Activated CD8-positive, alpha-beta memory T cell treated with anti-CD3 and anti-CD28 coated beads for 36 hours (primary cell): ENCODE measurements at regions not wholly inside any gene's neighbourhood (a gene's known extent, or its start where the extent isn't known, plus 50 kb on each side); places are given as distances from the start of the nearest gene placed in this dataset.
"Not testable (repeated sequence)": the region's sequence is repeated elsewhere in the genome, so short reads cannot be mapped to it uniquely, and the experiment has no call there.

Experiments
- CTCF ChIA-PET: fragments of 350-600 bp; sonication (Branson Sonifier 250); formaldehyde crosslinking; loops from one replicate; lab custom pipeline; 2021; ENCODE audit warnings: antibody characterized with exemption; lab: Charles Lee
- POLR2A ChIA-PET: fragments of 350-600 bp; sonication (Branson Sonifier 250); formaldehyde crosslinking; loops from one replicate; lab custom pipeline; 2021; ENCODE audit warnings: antibody characterized with exemption; lab: Charles Lee

DNA sequence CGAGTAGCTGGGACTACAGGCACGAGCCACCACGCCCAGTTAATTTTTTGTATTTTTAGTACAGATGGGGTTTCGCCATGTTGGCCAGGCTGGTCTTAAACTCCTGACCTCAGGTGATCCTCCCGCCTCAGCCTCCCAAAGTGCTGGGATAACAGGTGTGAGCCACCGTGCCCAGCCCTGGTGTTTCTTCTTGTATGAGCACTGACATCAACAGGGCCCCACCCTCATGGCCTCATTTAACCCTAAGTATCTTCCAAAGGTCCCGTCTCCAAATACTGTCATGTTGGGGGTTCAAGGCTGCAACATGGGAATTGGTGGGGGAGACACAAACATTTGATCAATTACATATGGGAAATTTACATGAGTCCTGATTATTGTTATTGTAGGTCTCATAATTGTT, 122.9 kb upstream of the DOK5 start:
- POLR2A ChIA-PET, result not testable (repeated sequence)
- CTCF ChIA-PET, result interaction anchor here (0.6 to 0.7 kb wide), 2 partner anchors 108 to 352 kb away, joined by 3 to 7 read pairs; no protein-coding TSS in a partner anchor

DNA sequence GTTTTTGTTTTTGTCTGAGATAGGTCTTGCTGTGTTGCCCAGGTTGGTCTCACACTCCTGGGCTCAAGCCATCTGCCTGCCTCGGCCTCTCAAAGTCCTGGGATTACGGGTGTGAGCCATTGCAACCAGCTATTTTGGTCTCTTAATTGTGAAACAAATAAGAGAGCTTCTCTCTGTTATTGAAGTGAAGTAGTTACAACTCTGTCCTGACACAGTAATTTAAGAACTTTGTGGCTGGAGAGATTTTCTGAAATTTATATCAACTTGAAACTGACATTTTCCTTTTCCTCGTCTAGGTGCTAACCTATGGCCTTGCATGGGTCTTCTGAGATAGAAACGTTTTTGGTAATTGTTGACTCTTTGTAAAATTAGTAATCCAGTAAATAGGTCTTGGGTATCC, 122.1 kb upstream of the DOK5 start:
- CTCF ChIA-PET, result no interaction called here
- POLR2A ChIA-PET, result interaction anchor here (0.6 kb wide), 1 partner anchor 68 kb away, joined by 3 read pairs; no protein-coding TSS in a partner anchor

DNA sequence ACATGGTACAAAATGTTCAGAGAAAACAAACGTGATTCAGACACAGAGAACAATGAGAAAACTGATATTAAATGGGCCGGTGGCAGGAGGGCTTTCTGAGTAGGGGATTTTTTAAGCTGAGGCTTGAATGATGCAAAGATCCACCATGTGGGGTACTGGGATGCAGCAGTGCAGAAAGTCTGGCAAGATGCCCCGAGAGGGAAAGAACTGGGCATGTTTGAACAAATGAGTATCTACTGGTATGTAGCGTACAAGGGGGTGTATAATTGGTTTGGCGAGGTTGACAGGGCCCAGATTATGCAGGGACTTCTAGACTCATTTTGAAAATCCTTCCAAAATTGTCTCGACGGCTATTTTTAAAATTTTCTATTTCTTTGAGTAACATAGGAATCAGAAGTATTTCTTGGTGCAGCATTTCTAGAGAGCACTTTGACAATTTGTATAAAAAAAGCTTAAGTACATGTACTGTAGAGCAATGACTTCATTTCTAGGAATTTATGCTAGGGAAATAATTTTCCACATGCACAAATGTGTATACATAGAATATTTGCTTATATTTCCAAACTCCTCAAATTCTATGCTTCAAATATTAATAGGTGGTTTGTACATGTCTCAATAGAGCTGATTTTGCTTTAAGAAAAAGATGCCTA, 119.6 kb upstream of the DOK5 start:
- POLR2A ChIA-PET, result no interaction called here
- CTCF ChIA-PET, result interaction anchor here (0.5 kb wide), 1 partner anchor 16 kb away, joined by 3 read pairs; no protein-coding TSS in a partner anchor

DNA sequence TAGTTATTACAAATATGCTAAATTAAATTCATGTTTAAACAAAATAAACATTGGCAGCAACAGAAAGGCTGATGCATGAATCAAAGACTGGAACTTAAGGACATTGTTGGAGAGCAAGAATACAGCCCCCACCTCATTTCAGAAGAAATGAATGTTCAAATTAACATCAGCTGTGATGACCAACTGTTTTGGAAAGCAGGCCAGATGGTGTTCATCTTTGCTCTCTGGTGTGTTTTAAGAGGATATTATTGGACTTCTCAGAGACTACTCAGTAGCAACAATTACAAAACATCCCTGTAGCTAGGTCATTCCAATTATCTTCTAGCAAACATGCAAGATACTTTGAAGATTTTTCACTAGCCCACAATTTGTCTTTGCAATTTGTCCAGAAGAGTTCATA, 118.6 kb upstream of the DOK5 start:
- ChIA-PET CTCF (no interaction called here), POLR2A (no interaction called here)

DNA sequence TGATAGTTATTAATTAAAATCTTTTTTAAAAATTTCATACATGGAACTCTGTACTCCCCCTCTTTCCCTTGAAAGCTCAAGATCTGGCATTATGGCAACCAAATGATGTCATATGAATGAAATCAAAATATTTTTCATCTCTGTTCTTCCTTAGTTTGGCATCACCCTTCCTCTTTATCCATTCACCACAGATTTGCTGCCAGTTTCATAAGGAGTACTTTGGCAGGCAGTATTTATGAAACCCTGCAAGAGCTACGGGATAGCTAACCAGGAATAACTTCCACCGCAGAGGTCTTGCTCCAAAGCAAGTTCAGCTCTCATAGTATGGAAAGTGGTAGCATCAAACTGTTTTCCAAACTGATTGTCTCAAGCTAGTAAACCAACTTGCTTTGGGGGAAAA, 113.9 kb upstream of the DOK5 start:
- CTCF ChIA-PET, result no interaction called here
- POLR2A ChIA-PET, result no interaction called here

DNA sequence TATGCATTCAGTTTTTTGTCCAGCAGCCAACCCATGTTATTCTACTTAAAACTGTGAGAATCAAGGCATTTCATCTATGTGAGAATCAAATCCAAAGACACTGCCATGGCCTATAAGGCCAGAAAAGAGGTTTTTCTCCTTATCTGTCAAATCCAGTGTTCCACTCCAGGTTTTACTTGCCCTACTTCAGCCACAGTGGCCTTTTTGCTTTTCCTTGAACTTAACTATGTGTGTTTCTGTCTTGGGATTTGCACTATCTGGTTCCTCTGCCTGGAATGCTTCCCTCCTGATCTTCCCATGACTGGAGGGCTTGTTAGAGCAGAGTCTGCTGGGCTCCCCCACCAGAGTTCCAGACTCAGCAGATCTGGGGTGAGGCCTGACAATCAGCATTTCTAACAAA, 113.1 kb upstream of the DOK5 start:
- ChIA-PET POLR2A (no interaction called here), CTCF (no interaction called here)

DNA sequence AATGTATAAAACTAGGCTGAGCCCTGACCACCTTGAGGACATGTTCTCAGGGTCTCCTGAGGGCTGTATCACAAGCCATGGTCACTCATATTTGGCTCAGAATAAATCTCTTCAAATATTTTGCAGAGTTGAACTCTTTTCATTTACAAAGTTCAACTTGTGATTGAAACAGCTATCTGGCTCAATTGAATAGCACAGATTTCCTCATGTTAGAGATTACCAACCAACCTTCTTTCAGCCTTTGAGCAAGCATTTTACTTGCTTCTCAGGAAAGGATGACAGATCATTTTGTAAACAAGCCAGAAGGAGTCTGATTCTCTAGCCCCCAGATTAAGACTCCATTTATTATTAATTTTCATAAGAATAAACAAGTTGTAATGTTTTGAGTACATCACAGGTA, 111.0 kb upstream of the DOK5 start:
- ChIA-PET POLR2A (no interaction called here), CTCF (no interaction called here)

DNA sequence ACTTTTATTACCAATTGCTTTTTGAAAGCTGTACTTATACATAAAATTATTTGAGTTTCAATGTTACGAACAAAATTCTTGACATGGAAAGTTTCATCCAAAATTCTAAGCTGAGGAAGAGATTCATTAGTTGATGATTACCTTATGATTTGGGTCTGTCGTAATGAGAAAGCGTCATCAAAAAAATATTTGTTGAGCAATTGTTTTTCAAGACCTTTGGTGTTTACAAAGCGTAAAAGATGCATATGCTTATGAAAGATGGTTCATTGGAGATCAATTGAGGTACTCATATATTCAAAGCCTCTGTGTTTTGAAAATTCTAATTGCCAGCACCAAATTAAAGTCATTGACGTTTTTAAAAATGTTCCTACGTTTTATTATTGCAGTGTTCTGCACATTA, 110.5 kb upstream of the DOK5 start:
- POLR2A ChIA-PET, result no interaction called here
- CTCF ChIA-PET, result no interaction called here

DNA sequence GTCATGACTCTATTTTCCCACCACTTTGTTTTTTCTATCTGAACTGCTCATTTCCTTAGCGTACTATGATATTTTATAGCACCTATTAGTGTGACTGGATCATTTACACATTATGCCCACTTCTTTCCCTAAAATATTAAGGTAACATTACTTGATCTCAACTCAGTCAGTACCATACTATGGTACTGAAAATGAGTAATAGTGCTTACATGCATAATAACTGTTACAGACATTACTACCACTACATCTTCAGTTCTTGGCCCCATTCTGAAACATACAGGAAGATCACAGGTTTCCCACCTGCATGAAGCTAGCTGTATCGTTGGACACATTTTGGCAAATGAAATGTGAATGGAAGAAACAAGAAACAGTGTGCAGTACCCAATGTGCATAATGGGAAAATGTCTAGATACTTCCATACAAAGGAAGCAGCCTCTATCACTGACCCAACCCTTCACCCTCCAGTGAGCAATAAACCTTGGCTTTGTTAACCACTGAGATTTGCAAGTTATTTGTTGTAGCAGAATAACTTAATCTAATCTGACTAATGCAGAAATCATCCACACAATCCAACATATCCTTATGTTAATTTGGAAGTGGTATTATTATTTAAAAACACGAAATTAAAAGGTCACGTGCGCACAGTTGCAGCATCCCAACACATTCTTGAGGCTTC, 108.6 kb upstream of the DOK5 start:
- POLR2A ChIA-PET, result no interaction called here
- CTCF ChIA-PET, result no interaction called here

DNA sequence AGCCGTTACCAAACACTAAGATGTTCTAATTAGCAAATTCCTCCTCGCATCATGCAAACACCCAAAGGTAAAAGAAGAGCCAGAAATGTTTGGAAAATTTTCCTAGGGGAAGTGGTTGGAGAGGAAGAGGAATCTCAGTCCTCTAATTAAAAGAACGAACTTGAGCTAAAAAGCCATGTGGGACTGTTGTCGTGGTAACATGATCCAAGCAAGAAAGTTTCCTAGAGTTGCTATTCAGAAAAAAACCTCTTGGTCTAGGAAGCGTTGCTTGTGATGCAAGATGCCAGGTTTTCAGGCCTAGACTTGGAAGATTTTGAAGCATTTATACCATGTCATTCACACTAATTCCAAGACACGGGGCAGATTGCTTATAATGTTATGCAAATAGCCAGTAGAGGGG, 106.8 kb upstream of the DOK5 start:
- POLR2A ChIA-PET, result no interaction called here
- CTCF ChIA-PET, result no interaction called here

DNA sequence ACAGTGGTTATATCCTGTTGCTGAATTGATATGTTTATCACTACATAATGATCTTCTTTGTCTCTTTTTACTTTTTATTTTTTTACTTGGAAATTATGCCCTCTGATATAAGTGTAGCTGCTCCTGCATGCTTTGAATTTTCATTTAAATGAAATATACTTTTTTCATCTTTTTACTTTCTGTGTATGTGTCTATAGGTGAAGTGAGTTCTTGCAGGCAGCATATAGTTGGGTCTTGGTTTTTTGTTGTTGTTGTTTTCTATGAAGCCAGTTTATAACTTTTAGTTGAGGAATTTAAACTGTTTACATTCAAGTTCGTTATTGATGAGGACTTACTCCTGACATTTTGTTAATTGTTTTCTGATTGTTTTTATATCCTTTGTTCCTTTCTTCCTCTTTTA, 103.1 kb upstream of the DOK5 start:
- POLR2A ChIA-PET, result no interaction called here
- CTCF ChIA-PET, result no interaction called here

DNA sequence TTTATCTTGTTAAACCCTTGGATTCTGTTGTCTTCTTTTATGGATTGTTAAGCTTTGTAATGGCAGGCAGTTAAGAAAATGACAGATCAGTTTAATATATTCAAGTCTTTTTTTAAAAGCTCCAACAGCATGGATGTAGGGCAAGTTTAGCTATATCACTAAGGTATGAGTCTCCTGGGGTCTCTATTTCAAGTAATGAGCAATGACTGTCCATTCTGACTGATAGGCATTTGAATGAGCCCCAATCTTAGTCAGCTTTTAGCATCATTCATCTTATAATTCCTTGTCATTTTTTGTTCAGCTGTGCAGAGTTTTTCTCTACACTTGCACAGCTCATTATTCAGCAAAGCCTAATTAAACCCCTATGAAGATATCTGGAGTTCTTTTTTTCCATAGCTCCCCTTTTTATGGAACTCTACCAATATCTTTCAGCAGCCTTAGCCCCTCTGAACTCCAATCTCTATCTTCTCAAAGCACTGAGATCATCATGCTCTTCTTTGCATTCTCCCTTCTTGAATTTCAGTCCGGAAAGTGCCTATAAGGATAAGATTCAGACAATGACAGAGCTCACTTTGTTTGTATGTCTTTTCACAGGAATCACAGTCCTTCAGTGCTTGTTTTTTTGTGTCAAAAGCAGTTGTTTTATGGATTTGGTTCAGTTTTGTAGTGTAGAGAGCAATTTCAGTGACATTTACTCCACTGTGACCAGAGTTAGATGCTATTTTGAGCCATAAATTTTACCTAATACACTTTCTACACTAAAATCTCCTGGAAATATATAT, 97.2 kb upstream of the DOK5 start:
- ChIA-PET CTCF (no interaction called here), POLR2A (no interaction called here)

DNA sequence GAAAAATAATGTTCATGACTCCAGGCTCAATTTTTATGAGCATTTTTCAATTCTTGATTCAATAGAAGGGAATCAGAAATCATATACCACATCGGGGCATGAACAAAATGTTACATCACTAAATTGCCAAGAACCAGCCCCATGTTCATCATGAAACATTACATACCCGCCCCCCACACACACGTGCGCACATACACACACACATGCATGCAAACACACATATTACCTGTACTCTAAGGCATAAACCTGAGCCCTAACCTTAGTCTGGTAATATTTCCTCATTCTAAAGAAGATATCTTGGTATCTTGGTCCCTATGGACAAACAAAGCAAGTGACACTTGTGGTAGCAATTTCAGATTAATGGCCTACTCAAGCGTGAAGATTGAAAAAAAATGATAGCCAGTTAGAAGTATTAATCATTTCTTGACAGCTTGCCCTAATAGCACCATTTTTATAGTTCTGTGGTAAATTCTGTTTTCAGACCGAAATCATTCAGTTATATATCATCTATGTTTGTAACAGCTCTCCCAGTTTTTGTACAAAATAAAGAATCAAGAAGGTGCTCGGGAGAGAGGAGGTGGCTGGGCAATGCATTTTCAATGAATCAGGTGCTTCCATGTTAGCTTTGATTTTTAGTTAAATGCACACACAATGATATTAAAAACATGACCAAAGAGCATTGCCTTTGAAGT, 95.4 kb upstream of the DOK5 start:
- ChIA-PET CTCF (no interaction called here), POLR2A (no interaction called here)

DNA sequence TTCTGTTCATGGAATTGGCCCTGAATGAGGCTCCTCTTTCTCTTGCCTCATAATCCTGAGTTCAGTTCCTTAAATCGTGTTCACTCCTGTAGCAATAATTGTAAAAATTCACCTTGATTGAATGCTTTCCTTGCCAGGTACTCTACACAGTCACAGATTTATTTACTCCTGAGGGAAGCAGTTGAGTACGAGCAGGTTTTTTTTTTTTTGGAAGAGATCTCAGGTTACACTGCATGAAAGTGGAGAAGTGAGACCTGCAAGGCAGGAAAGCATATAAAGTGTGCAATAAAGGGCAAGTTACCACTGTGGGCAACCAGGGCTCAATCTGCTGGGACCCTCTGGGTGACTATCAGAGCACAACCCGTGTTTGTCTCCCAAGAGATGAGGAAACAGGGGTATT, 93.0 kb upstream of the DOK5 start:
- POLR2A ChIA-PET, result no interaction called here
- CTCF ChIA-PET, result no interaction called here

DNA sequence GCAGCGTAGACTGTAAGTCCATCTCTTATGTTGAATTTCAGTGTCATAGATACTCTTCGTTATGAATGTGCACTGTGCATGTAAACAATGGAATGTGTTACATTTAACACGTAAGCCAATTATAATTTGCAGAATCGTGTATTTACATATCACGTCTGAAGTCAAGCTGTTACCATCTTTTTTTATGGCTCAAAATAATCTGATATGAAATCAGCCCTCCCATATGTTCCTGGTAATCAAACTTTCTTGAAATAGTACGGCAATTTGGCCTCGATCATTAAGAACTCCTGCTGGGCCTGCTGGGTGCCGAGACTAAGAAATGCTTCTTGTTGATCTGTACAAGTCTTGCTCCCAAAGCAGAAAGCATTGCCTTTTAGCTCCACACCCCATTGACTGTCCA, 89.6 kb upstream of the DOK5 start:
- ChIA-PET POLR2A (no interaction called here), CTCF (no interaction called here)

DNA sequence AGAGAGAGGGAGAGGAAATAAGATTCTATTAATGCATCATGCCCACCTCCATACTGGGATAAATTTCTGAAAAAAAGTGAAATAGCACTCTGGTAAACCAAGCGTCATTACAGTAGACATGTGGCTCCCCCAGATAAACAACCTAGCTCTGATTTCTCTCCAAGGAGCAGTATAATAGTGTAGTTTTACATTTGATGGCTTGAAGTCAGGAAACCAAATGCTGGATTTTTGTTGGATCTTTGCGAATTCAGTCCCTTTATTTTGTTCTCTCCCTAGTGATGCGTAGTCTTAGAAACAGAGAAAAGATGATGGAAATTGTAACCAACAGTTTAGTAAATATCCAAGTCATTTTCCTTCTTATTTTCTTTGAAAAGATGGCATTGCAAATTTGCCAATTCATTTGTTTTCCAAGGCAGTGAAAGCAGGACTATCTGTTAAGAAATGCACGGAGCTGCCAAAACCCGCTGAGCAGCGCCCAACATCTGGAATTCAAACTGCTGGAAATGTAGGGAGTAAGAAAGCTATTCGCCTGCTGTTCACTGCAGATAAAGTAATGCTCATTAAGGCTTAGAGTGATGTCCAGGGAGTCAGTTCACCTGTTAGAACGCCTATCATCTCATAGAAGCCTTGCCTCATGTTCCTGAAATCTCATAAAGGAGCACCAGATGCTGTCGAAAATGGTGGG, 85.7 kb upstream of the DOK5 start:
- POLR2A ChIA-PET, result no interaction called here
- CTCF ChIA-PET, result no interaction called here

DNA sequence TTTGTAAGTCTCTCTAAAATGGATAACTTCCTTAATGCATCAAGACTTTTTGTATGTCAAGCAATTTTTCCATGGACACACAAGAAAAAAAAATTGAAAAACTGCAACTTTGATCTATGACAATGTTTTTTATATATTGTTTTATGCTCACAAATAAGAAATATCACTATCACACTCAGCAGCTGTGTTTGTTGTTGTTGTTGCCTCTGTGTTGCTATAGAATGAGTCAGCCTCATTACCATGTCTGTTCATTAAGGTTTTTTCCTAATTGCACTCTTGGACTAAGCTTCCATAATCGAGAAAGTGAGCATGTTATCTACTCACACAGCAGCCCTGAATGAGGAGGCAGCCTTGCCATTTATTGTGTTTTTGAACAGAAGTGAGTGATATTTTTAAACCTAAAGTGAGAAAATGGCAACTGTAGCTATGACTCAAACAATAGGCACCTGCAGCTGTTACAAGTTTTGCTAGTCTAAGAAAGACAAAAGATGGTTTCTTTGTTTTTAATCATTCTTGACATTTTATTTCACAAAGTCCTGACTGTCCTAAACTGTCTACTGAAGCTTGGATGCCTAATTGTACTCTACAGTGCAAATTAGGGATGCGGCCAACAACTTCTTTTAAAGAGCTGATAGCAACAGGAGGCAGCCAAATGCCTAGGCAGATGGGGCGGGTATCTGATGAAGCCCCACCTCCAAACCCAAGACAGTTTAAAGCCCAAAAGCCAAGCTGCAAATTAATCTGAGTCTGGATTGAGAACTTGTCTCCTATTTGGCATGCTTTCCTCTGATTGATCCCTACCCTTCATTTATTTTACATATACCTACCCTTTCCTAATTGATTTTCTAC, 77.9 kb upstream of the DOK5 start:
- ChIA-PET POLR2A (no interaction called here), CTCF (no interaction called here)

DNA sequence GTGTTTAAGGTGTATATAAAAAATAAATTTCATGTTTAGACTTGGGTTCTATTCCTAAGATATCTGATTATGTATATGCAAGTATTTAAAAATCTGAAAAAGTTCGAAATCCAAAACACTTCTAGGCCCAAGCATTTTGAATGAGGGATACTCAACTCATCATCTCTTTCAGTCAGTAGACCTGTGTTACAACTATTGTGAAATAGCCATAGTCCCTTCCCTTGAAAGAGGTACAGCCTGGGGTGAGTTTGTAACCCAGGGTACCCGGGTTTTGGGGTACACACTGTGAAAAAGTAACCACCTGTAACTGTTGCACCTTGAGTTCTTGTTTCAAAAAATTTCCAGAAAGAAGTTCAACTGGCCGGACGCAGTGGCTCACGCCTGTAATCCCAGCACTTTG, 76.6 kb upstream of the DOK5 start:
- ChIA-PET CTCF (no interaction called here), POLR2A (no interaction called here)

DNA sequence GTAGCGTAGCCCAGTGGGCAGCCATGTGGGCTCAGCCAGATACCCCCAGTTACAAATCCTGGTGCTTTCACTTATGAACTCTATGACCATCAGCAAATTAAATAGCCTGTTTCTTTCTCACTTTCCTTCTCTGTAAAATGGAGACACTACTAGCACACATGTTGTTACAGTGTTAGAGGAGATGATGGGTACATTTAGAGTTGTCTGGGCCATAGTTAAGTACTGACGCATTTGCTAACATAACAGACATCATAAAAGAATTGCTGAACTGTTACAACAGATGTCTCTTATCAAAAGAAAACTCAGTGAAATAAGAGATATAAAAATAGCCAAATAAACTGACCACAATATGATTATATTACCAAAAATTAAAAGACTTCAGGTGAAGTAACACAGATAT, 69.9 kb upstream of the DOK5 start:
- ChIA-PET POLR2A (no interaction called here), CTCF (no interaction called here)
